ENCODE measurements at regions not wholly inside any gene's neighbourhood (a gene's known extent, or its start where the extent isn't known, plus 50 kb on each side); places are given as distances from the start of the nearest gene placed in this dataset.

DNA sequence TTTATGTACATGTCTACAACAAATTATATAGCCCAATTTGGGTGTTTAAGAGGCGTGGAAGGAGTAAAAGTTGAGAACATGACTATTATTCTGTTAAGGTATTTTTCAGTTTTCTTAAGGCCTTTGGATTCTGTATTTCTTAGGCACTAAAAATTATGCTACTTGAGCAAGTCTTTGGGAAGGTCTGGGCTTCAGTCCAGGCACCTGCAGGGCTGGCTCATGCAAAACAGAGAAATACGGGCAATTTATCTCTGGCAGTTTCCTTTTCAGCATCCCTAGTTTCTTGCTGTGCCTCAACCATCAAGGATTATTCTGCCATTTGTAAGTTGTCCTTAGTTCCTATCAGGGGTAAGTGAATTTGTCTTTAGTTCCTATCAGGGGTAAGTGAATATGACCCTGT, 358.8 kb upstream of the B3GALT2 start:
- 86% methylated on average over 2 of the region's 2 CpGs for WGBS (ENCODE audit: missing lambda C conversion rate)
- POLR2A ChIA-PET = no interaction called here
- no peak for ATAC-seq

DNA sequence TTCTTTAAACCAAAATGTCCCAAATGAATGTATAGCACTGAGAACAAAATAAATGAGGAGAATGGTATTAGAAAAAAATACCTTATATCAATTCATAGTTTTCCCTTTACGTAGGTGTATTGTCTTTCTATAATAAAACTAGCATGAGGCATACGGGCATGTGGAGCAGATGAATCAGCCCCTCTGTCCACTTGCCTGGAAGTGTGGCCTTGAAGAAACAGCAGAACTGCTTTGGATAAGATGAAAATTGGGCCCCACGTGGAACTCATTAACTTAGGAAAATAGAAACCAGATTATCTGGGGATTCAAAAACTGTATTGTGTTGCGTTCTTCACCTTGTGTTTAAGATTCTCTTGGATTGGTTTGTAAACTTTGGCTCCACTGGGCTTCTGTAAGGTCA, 356.8 kb upstream of the B3GALT2 start:
- H3K27ac ChIP-seq = no peak overlapping the region
- 79% methylated on average over 4 of the region's 4 CpGs for WGBS (ENCODE audit: missing lambda C conversion rate)
- no peak for FAIRE-seq

More for the DNA sequence above, 358.8 kb upstream of the B3GALT2 start:
- Histone ChIP-seq H3K9me3 (no peaks in the 10 kb centered on the region), H3K4me3 (no peak overlapping the region), H3K4me2 (no peak overlapping the region), H3K27ac (no peak overlapping the region), H3K4me1 (no peaks in the 10 kb centered on the region)
- CTCF ChIA-PET = no interaction called here
- no peak for TF ChIP-seq NR3C1 (IDR thresholded peaks at IDR 0.05)
- no peak for TF ChIP-seq ZSCAN20 (CRISPR knock-in tag; IDR thresholded peaks at IDR 0.05)
- TF ChIP-seq, protein P1, sequence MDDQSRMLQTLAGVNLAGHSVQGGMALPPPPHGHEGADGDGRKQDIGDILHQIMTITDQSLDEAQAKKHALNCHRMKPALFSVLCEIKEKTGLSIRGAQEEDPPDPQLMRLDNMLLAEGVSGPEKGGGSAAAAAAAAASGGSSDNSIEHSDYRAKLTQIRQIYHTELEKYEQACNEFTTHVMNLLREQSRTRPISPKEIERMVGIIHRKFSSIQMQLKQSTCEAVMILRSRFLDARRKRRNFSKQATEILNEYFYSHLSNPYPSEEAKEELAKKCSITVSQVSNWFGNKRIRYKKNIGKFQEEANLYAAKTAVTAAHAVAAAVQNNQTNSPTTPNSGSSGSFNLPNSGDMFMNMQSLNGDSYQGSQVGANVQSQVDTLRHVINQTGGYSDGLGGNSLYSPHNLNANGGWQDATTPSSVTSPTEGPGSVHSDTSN (IDR thresholded peaks at IDR 0.05) = no peak
- TF ChIP-seq SMC3 (IDR thresholded peaks at IDR 0.05) = no peak
- no peak for TF ChIP-seq JUN (IDR thresholded peaks at IDR 0.05)
- TF ChIP-seq SREBF2 (IDR thresholded peaks at IDR 0.05) = no peak
- no peak for TF ChIP-seq MYC (IDR thresholded peaks at IDR 0.05; ENCODE audit: borderline replicate concordance, low read length)
- TF ChIP-seq ZNF302 (CRISPR knock-in tag; IDR thresholded peaks at IDR 0.05) = no peak
- no peak for TF ChIP-seq CEBPB (IDR thresholded peaks at IDR 0.05)
- no peak for TF ChIP-seq TP53 (CRISPR knock-in tag; IDR thresholded peaks at IDR 0.05)
- TF ChIP-seq EHF (CRISPR knock-in tag; IDR thresholded peaks at IDR 0.05) = no peak
- no peak for TF ChIP-seq FOXS1 (CRISPR knock-in tag; IDR thresholded peaks at IDR 0.05)
- TF ChIP-seq CHD2 (IDR thresholded peaks at IDR 0.05; ENCODE audit: low read length, partially characterized antibody) = no peak
- TF ChIP-seq, protein P2, sequence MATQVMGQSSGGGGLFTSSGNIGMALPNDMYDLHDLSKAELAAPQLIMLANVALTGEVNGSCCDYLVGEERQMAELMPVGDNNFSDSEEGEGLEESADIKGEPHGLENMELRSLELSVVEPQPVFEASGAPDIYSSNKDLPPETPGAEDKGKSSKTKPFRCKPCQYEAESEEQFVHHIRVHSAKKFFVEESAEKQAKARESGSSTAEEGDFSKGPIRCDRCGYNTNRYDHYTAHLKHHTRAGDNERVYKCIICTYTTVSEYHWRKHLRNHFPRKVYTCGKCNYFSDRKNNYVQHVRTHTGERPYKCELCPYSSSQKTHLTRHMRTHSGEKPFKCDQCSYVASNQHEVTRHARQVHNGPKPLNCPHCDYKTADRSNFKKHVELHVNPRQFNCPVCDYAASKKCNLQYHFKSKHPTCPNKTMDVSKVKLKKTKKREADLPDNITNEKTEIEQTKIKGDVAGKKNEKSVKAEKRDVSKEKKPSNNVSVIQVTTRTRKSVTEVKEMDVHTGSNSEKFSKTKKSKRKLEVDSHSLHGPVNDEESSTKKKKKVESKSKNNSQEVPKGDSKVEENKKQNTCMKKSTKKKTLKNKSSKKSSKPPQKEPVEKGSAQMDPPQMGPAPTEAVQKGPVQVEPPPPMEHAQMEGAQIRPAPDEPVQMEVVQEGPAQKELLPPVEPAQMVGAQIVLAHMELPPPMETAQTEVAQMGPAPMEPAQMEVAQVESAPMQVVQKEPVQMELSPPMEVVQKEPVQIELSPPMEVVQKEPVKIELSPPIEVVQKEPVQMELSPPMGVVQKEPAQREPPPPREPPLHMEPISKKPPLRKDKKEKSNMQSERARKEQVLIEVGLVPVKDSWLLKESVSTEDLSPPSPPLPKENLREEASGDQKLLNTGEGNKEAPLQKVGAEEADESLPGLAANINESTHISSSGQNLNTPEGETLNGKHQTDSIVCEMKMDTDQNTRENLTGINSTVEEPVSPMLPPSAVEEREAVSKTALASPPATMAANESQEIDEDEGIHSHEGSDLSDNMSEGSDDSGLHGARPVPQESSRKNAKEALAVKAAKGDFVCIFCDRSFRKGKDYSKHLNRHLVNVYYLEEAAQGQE (IDR thresholded peaks at IDR 0.05) = no peak
- no peak for TF ChIP-seq GATA3 (IDR thresholded peaks at IDR 0.05; ENCODE audit: borderline replicate concordance)
- TF ChIP-seq FOSL2 (IDR thresholded peaks at IDR 0.05) = no peak
- no peak for TF ChIP-seq FOSL2 (CRISPR knock-in tag; IDR thresholded peaks at IDR 0.05)
- FAIRE-seq (no peak), DNase-seq (ENCODE audit: low read depth in 1 of 2, low spot score in 1 of 2) (no peak)

More for the DNA sequence above, 356.8 kb upstream of the B3GALT2 start:
- TF ChIP-seq MAZ (IDR thresholded peaks at IDR 0.05; ENCODE audit: borderline replicate concordance, low read depth, low read length) (no peak), HOXB5 (CRISPR knock-in tag; IDR thresholded peaks at IDR 0.05) (no peak), RARB (CRISPR knock-in tag; IDR thresholded peaks at IDR 0.05) (no peak), CBX8 (IDR thresholded peaks at IDR 0.05) (no peak), RCOR1 (IDR thresholded peaks at IDR 0.05; ENCODE audit: low read depth, low read length) (no peak), NR3C1 (IDR thresholded peaks at IDR 0.05) (no peak), EHMT2 (IDR thresholded peaks at IDR 0.05; ENCODE audit: low read depth) (no peak), FOXS1 (CRISPR knock-in tag; IDR thresholded peaks at IDR 0.05) (no peak), EHF (CRISPR knock-in tag; IDR thresholded peaks at IDR 0.05) (no peak), SREBF2 (IDR thresholded peaks at IDR 0.05) (no peak), ZNF302 (CRISPR knock-in tag; IDR thresholded peaks at IDR 0.05) (no peak), JUNB (IDR thresholded peaks at IDR 0.05) (no peak), NFE2L2 (conservative IDR thresholded peaks at IDR 0.05; ENCODE audit: low read length) (no peak)
- TF ChIP-seq, protein P3, sequence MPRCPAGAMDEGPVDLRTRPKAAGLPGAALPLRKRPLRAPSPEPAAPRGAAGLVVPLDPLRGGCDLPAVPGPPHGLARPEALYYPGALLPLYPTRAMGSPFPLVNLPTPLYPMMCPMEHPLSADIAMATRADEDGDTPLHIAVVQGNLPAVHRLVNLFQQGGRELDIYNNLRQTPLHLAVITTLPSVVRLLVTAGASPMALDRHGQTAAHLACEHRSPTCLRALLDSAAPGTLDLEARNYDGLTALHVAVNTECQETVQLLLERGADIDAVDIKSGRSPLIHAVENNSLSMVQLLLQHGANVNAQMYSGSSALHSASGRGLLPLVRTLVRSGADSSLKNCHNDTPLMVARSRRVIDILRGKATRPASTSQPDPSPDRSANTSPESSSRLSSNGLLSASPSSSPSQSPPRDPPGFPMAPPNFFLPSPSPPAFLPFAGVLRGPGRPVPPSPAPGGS (IDR thresholded peaks at IDR 0.05) = no peak
- TF ChIP-seq, protein P4, sequence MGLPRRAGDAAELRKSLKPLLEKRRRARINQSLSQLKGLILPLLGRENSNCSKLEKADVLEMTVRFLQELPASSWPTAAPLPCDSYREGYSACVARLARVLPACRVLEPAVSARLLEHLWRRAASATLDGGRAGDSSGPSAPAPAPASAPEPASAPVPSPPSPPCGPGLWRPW (IDR thresholded peaks at IDR 0.05) = no peak
- TF ChIP-seq, protein P5, sequence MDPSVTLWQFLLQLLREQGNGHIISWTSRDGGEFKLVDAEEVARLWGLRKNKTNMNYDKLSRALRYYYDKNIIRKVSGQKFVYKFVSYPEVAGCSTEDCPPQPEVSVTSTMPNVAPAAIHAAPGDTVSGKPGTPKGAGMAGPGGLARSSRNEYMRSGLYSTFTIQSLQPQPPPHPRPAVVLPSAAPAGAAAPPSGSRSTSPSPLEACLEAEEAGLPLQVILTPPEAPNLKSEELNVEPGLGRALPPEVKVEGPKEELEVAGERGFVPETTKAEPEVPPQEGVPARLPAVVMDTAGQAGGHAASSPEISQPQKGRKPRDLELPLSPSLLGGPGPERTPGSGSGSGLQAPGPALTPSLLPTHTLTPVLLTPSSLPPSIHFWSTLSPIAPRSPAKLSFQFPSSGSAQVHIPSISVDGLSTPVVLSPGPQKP (IDR thresholded peaks at IDR 0.05; ENCODE audit: low read depth, low read length) = no peak
- TF ChIP-seq, protein P6, sequence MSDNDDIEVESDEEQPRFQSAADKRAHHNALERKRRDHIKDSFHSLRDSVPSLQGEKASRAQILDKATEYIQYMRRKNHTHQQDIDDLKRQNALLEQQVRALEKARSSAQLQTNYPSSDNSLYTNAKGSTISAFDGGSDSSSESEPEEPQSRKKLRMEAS (IDR thresholded peaks at IDR 0.05) = no peak
- TF ChIP-seq, protein P7, sequence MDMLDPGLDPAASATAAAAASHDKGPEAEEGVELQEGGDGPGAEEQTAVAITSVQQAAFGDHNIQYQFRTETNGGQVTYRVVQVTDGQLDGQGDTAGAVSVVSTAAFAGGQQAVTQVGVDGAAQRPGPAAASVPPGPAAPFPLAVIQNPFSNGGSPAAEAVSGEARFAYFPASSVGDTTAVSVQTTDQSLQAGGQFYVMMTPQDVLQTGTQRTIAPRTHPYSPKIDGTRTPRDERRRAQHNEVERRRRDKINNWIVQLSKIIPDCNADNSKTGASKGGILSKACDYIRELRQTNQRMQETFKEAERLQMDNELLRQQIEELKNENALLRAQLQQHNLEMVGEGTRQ (IDR thresholded peaks at IDR 0.05) = no peak
- TF ChIP-seq, protein P8, sequence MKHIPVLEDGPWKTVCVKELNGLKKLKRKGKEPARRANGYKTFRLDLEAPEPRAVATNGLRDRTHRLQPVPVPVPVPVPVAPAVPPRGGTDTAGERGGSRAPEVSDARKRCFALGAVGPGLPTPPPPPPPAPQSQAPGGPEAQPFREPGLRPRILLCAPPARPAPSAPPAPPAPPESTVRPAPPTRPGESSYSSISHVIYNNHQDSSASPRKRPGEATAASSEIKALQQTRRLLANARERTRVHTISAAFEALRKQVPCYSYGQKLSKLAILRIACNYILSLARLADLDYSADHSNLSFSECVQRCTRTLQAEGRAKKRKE (CRISPR knock-in tag; IDR thresholded peaks at IDR 0.05; ENCODE audit: low read depth) = no peak
- Histone ChIP-seq H3K4me1 (no peaks in the 10 kb centered on the region), H3K9me3 (no peaks in the 10 kb centered on the region), H3K4me2 (no peak overlapping the region), H3K4me3 (no peak overlapping the region)
- ChIA-PET POLR2A (interaction anchor here (0.7 kb wide), 1 partner anchor 776 kb away, joined by 3 read pairs; no protein-coding TSS in a partner anchor), CTCF (no interaction called here)
- ATAC-seq = no peak
- no peak for DNase-seq (ENCODE audit: low read depth in 1 of 2, low spot score in 1 of 2)

Measured in A549 (cell line).